Brain microvascular endothelial cell (primary cell): ENCODE measurements at regions not wholly inside any gene's neighbourhood (a gene's known extent, or its start where the extent isn't known, plus 50 kb on each side); places are given as distances from the start of the nearest gene placed in this dataset.

ENCODE experiments used
- DNase-seq: peaks from one replicate; pipeline ENCODE4 v3.0.0-alpha.2; 2020
- H3K27ac ChIP-seq: fragments of 250-450 bp; sonication (Bioruptor Pico); 2 replicates; pipeline ENCODE4 v1.5.1; 2020; ENCODE audit warnings: mild to moderate bottlenecking, moderate library complexity
- H3K27me3 ChIP-seq: fragments of 250-450 bp; sonication (Bioruptor Pico); replicated peaks from 2 replicates; pipeline ENCODE4 v1.5.1; 2020; ENCODE audit warnings: mild to moderate bottlenecking
- H3K36me3 ChIP-seq: fragments of 250-450 bp; sonication (Bioruptor Pico); replicated peaks from 2 replicates; pipeline ENCODE4 v1.5.1; 2020; ENCODE audit warnings: mild to moderate bottlenecking
- H3K4me3 ChIP-seq: 2 replicates; pipeline ENCODE4 v1.5.1; 2011; ENCODE audit warnings: low read depth, mild to moderate bottlenecking, control low read depth, low read length, moderate library complexity
- in situ Hi-C: cut with HindIII; loops from 2 replicates; pipeline ENCODE4 v1.10.0; 2017; ENCODE audit warnings: low sequenced_read_pairs, low pct_ligation_motif_present
- TF ChIP-seq, protein P1 (sequence below): IDR thresholded peaks from 2 replicates; pipeline ENCODE4 v1.5.1; 2011; ENCODE audit warnings: low read depth, mild to moderate bottlenecking, moderate library complexity, low read length, control low read depth, inconsistent platforms; ENCODE audit errors: missing control alignments

DNA sequence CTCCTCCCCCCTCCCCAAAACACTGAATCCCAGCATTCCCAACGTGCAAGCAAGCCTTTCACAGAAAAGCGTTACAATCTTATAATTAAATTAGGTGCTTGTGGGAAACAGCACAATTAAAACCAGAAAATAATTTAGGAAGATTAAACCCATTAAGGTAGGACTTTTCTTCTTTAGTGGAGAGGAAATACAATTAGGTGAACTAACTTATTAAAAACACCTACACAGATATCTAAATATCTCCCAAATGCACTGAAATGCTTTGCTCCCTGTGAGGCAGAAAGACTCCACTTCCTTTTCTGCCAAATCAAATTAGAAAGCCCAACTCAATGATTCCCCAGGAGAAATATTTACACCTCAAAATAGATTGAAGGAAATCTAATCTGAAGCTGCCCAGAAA is 60.9 kb upstream of the ETS2 start:
- Histone ChIP-seq H3K27me3 (no peaks in the 10 kb centered on the region), H3K36me3 (no peaks in the 10 kb centered on the region), H3K4me3 (no peak overlapping the region), H3K27ac (no peak overlapping the region)
- DNase-seq, result no peak
- TF ChIP-seq, protein P1, sequence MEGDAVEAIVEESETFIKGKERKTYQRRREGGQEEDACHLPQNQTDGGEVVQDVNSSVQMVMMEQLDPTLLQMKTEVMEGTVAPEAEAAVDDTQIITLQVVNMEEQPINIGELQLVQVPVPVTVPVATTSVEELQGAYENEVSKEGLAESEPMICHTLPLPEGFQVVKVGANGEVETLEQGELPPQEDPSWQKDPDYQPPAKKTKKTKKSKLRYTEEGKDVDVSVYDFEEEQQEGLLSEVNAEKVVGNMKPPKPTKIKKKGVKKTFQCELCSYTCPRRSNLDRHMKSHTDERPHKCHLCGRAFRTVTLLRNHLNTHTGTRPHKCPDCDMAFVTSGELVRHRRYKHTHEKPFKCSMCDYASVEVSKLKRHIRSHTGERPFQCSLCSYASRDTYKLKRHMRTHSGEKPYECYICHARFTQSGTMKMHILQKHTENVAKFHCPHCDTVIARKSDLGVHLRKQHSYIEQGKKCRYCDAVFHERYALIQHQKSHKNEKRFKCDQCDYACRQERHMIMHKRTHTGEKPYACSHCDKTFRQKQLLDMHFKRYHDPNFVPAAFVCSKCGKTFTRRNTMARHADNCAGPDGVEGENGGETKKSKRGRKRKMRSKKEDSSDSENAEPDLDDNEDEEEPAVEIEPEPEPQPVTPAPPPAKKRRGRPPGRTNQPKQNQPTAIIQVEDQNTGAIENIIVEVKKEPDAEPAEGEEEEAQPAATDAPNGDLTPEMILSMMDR, result no peak
- in situ Hi-C loops, result no loop called here

DNA sequence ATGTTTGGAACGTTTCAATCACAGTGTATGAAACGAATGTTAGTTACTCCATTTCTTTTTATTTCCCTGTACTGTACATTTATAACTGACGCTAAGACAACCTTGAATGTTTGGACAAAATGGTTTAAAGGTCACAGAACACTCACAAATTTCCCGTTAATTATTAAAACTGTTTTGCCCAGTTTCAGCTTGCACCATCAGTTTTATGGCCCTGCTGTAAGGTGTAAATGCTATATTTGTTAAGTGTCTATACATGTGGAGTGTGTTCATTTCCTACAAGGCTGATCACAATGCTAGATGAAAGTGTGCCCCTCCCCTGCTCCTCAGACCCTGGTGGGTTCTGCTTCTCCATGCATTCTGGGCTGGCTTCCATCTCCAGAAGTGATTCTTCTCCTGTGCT is 57.9 kb upstream of the ETS2 start:
- no peak overlapping the region for H3K4me3 ChIP-seq
- TF ChIP-seq, protein P1, result no peak
- H3K36me3 ChIP-seq, result no peaks in the 10 kb centered on the region
- H3K27me3 ChIP-seq, result no peaks in the 10 kb centered on the region
- in situ Hi-C loops, result no loop called here
- no peak for DNase-seq
- no peak overlapping the region for H3K27ac ChIP-seq

DNA sequence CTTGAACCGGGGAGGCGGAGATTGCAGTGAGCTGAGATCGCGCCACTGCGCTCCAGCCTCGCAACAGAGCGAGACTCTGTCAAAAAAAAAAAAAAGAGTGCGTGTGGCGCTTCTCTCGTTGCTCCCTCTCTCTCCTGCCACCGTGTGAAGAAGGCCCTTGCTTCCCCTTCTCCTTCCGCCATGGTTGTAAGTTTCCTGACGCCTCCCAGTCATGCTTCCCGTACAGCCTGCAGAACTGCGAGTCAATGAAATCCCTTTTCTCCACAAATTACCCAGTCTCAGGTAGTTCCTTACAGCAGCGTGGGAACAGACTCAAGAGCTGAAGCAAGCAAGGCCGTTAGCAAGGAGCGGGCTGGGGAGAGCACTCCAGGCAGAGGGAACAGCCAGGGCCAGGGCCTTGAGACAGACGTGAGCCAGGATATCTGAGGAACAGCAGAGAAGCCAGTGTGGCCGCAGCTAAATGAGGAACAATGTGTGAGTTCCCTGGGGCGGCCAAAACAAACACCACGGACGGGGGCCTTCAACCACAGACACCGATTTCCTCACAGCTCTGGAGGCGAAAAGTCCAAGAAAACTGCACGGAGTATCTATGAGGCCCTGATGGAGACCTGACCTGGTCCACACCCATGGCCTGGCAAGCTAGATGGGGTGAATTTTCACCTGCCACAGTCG is 54.2 kb upstream of the ETS2 start:
- peak; percentile 83 for DNase-seq
- in situ Hi-C loops, result no loop called here
- no peak overlapping the region for H3K27ac ChIP-seq
- TF ChIP-seq, protein P1, result no peak
- H3K4me3 ChIP-seq, result no peak overlapping the region
- H3K36me3 ChIP-seq, result no peaks in the 10 kb centered on the region
- H3K27me3 ChIP-seq, result no peaks in the 10 kb centered on the region

DNA sequence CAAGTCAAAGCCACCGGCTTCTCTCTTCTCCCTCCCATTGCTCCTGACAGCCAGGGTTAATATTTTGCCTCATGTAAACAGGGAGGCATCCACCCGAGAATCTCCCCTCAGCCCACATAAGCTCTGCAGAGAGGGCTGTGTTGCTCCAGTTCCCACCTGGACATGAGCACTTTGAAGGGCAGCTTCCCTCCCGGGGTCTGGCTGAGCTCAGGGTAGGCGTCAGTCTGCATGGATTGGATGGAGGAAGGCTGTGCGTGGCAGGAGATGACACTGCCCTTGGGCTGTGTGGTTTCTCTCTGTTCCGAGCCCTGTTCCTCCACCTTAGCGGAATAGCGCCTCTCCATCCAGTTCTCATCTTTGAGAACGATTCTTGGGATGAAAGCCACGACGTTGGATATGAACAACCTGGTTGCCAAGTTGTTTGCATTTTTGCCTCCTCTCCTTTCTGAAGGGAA is 53.7 kb upstream of the ETS2 start:
- no peak overlapping the region for H3K4me3 ChIP-seq
- TF ChIP-seq, protein P1, result no peak
- DNase-seq, result no peak
- in situ Hi-C loops, result no loop called here
- H3K27me3 ChIP-seq, result no peaks in the 10 kb centered on the region
- no peaks in the 10 kb centered on the region for H3K36me3 ChIP-seq
- no peak overlapping the region for H3K27ac ChIP-seq

DNA sequence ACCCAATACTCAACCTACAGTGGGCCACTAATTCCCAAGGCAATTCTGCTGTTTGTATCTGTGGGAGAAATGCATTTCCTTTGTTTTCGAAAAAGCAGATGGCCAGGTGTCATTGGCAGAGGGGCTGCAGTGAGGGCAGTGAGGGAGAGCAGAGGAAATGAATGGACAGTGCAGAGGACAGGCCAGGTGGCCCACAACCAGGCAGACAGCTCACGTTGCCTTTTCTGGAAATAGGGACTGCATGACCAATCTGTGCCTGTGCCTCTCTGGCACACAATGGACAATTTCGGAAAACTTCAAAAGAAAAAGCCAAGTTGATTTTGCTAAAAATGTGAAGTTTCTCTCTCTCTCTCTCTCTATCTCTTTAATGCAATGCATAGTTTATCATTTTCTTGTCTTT is 52.6 kb upstream of the ETS2 start:
- Histone ChIP-seq H3K27me3 (no peaks in the 10 kb centered on the region), H3K4me3 (no peak overlapping the region), H3K36me3 (no peaks in the 10 kb centered on the region), H3K27ac (no peak overlapping the region)
- no peak for DNase-seq
- TF ChIP-seq, protein P1, result no peak
- in situ Hi-C loops, result no loop called here

DNA sequence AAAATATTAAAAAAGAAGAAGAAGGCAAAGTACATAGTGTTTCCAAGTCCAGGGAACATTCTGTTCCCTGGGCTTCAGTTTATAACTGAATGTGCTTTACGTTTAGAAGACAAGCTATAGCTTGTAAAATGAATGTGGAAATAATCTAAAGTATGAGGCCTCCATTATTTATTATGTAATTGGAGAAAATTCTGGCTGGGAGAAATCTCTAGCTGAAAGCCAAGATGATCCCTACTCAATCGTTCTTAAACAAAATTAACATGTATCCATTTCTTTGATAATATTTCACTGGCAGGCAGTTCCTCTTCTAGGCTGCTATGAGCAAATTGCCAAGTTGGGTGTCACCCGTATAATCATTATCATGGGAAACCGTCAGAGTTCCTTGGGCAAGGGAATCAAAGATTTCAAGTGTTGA is 52.2 kb upstream of the ETS2 start:
- Histone ChIP-seq H3K36me3 (no peaks in the 10 kb centered on the region), H3K27me3 (no peaks in the 10 kb centered on the region), H3K27ac (no peak overlapping the region), H3K4me3 (no peak overlapping the region)
- in situ Hi-C loops, result no loop called here
- no peak for DNase-seq
- TF ChIP-seq, protein P1, result no peak
